Muscle of arm (tissue), 1 donor: ENCODE measurements at regions not wholly inside any gene's neighbourhood (a gene's known extent, or its start where the extent isn't known, plus 50 kb on each side); places are given as distances from the start of the nearest gene placed in this dataset.
"Not testable (repeated sequence)": the region's sequence is repeated elsewhere in the genome, so short reads cannot be mapped to it uniquely, and the experiment has no call there.

ENCODE experiments used
- DNase-seq: peaks from one replicate; pipeline ENCODE4 v3.0.0-alpha.2; 2013

DNA sequence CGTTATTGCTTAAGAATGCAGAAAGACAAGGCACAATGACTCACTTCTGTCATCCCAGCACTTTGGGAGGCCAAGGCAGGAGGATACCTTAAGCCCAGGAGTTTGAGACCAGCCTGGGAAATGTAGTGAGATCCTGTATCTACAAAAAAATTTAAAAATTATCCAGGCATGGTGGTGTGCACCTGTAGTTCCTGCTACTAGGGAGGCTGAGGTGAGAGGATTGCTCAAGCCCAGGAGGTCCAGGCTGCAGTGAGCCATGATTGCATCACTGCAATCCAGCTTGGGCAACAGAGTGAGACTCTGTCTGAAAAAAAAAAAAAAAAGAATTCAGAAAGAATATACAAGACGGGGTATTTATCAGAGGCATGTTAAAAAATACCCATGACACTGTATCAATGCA lies 182.0 kb upstream of the SPOPL start:
- DNase-seq: no peak

DNA sequence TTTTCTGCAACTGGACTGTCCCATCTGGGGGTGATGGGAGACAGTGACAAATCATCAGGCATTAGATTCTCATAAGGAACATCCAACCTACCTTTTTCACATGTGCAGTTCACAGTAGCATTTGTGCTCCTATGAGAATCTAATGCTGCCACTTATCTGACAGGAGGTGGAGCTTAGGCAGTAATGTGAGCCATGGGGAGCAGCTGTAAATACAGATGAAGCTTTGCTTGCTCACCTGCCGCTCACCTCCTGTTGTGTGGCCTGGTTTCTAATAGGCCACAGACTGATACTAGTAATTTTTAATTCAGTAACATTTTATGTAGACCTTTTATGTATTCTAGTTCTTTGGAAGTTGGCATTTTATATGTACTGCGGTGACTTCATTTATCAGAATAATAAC lies 180.1 kb upstream of the SPOPL start:
- no peak for DNase-seq

- DNase-seq: no peak
Measured at GRCh38 chr2:138323382-138324067, 178.0 kb upstream of the SPOPL start.

DNA sequence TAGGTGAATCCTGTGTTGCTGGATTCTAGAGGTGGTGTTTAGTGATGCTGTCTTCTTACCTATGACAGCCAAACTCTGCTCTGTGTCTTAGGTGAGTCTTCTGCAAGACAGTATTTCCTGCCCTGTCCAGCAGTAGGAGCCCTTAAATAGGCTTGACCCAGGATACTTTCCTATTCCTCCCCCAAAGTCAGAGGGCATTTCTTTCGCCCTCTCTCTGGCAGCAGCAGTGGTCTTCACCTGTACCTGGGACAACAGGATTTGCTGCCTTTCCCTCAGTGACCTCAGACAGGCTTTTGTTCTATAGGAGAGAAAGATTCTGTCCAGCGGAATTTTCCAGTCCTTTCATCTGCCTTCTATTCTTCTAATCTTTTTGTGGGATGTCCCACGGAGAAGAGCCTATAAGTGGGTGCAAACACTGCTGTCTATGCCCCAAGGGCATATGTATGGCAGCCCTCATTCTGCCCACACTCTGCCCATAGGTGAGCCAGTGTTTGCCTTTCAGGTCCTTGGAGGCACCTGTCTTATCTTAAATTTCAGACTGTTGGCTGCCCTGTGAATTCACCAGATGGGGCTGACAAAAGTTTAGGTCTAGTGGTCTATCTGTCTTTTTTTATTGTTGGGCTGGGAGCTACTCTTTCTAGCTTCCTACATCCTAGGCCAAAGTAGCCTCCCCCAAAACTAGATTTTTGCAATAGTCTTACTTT lies 177.3 kb upstream of the SPOPL start:
- no peak for DNase-seq

- no peak for DNase-seq
Measured at GRCh38 chr2:138327967-138328366, 173.6 kb upstream of the SPOPL start.

- DNase-seq: no peak
Measured at GRCh38 chr2:138329162-138329561, 172.4 kb upstream of the SPOPL start.

DNA sequence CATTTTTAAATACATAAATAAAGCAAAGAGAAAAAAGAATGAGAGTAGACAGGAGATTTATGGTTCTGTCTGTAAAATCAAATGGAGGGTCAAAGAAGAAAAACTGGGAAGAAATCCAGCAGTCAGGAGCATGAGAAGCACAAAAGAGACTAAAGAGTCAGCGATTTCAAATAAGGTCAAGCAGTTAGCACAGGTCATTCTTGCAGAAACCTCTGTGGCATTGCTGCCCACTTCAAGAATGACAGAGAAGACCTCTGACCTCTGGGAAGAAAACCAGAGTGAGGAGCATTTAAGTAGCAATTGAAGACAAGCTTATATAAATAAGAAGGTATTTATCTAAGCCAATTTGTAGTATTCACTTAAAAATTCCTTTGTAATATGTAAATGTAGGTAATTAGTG lies 172.0 kb upstream of the SPOPL start:
- DNase-seq: no peak

GRCh38 chr2:138333121-138333520 lies 168.4 kb upstream of the SPOPL start:
- no peak for DNase-seq

DNA sequence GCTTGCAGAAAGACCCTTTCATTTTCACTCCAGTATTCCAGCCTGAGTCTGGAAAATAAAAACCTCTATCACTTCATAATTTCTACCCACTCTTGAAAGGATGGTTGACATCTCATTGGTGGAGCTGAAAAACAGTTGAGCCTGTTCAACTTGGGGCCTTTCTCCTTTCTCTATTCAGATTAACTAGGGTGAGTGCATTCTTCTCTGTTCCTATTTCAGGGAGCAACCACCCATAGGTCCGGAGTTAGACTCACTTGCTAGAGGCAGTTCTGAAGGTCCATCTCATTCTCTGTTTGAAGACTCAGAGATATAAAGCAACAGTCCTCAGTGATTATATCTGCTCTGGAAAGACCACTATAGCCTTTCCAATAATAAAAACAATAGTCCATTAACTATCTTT lies 167.9 kb upstream of the SPOPL start:
- DNase-seq: no peak

DNA sequence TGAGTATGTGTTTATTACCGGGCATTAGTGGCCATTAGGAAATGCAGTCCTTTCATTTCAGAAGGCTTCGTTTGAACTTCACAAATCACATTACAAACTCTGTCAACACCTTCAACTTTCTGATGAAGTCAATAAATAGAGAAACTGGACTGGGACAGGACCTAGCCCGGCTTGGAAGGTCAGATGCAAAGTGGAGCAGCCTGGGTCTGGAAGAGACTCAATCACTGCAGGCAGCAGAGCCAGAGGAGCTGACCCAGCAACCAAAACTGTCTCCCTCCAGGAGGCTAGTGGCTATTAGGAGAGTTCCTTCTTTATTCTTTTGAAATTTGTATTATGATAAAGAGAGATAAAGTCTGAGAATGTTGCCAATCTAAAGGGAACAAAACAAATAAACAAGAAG lies 167.2 kb upstream of the SPOPL start:
- DNase-seq: no peak

GRCh38 chr2:138335036-138335435 lies 166.5 kb upstream of the SPOPL start:
- DNase-seq: no peak

GRCh38 chr2:138336146-138336545 lies 165.4 kb upstream of the SPOPL start:
- no peak for DNase-seq

DNA sequence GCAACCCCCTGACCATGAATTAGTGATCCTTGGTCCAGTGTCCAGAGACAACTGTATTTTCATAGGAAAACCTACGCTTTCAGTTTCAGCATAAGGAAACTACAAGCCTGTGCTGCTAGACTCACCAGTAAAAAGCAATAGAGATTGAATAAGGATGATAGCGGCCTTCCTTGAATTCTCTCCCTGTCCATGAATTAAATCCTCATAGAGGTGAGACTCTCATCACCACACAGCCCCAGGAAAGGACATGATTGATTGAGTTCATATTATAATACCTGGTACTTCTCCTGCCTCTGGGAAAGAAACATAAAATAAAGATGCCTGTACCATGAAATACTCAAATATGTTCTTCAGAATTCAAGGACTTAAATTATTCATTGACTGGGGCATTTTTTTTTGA lies 146.3 kb upstream of the SPOPL start:
- DNase-seq: no peak

DNA sequence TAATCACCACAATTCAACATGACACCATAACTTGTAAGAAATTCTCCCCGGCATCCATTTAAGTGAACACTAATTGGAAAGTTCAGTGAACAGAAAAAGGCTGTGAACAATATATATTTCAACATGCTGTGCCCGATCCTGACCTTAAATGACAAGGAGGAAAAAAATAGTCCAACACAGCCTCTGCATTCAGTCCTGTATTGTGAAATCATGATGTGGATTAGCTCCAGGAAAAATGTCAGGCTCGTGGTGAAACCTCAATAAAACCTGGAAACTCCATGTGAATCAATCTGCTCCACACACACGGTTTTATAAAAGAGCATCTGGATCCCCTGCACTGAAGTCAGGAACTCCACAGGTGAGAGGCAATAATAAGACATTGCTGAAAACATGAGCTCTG lies 145.4 kb upstream of the SPOPL start:
- DNase-seq: peak; percentile 21

DNA sequence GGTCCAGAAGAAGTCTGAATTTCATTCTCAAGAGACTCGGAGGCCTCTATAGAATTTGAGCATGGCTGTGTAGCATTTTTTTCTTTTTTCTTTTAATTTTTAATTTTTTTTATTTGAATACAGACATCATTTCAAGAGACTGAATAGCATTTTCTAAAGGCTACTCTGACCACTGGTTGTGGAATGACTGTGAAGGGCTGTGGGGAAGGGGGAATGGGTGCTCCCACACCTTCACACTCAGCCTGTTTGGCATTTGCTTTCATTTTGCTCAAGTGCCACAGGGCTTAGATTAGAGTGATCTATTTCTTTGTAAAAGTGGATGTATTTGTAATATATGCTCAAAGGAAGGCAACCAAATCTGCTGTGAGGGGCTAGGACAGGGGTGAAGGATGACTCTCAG lies 142.0 kb upstream of the SPOPL start:
- DNase-seq: no peak

- no peak for DNase-seq
Measured at GRCh38 chr2:138364554-138365162, 136.9 kb upstream of the SPOPL start.

DNA sequence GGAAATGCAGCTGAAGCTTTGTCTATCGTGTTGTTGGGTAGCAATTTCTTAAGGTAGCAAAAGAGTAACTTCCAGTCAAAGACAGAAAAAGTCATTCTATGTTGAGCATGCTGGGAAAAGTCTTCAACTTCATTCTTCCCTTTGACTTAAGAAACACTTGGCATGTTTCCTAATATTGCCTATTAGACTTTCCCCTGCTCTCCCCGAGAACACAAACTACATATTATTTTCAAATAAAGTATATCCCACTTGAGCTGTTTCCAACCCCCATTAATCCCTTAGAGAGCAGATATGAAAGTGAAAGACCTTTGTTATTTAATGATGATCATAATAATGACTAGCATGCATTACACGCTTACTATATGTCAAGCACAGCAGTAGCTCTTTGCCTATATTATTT lies 136.0 kb upstream of the SPOPL start:
- DNase-seq: no peak

DNA sequence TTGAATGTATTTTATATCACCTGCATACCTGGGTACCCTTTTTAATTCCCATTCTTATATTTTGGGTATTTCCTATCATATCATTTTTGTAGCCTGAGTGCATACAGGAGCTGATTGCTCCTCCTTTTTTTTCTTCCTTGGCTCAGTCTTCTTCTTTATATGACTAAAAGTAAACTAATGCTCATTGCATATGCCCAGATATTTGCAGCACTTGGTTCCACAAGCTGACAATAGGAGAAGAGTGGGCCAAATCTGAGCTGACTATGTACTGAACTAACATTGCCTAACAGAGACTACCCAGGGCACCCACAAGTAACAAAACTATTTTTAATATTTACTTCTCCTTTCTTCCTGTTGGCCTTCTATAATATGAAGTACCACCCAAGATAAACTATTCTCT lies 131.7 kb upstream of the SPOPL start:
- DNase-seq: no peak

- peak; percentile 29 for DNase-seq
Measured at GRCh38 chr2:138373993-138374408, 127.6 kb upstream of the SPOPL start.

DNA sequence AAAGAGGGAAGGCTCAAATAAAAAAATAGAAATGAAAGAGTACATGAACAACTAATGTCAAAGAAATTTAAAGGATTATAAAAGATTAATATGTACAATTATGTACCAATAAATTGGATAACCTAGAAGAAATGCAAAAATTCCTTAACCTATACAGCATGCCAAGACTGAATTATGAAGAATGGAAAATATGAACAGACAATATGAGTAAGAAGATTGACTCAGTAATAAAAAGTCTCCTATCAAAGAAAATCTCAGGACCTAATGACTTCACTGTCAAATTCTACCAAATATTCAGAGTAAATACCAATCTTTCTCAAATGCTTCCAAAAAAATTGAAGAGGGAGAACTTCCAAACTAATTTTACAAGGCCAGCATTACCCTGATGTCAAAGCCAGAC lies 120.2 kb upstream of the SPOPL start:
- no peak for DNase-seq

DNA sequence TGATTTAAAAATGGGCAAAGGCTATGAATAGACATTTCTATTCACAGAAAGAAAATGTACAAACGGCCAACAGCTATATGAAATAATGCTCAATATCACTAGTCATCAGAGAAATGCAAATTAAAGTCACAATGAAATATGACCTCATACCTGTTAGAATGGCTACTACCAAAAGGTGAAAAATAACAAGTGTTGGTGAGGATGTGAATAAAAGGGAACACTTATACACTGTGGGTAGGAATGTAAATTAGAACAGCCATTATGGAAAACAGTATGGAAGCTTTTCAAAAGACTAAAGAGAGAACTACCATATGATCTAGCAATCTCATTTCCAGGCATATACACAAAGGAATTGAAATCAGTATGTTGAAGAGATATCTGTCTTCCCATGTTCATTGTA lies 118.9 kb upstream of the SPOPL start:
- DNase-seq: no peak

GRCh38 chr2:138386191-138386590 lies 115.4 kb upstream of the SPOPL start:
- DNase-seq: not testable (repeated sequence)

DNA sequence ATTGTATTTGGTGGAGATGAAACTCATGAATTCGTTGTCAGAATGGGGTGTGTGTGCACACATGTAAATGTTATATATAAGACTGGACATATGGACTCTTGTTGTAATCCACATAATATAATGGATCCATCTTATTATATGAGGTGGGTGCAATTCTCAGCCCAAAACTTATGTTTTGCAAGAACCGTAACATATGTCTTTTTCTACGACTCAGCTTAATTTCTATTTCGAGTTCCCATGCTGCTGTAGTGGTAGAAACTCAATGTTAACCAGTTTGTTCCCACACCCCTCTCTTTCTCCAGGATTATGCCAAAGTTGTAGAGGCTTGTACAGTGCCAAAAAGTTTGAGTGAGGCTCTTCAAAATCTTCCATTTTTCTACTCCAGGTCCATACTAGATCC lies 112.5 kb upstream of the SPOPL start:
- DNase-seq: no peak
